Adrenal gland (tissue), 5 donors: ENCODE measurements at regions not wholly inside any gene's neighbourhood (a gene's known extent, or its start where the extent isn't known, plus 50 kb on each side); places are given as distances from the start of the nearest gene placed in this dataset.

ENCODE experiments used
- CTCF ChIP-seq, 6 experiments: fragments of 450-650 bp in 4 of 6; fragments of 200-600 bp in 2 of 6; sonication (generic) in 1 of 6; IDR thresholded peaks; 1 replicate in 5 of 6; 2 replicates in 1 of 6; pipeline versions ENCODE4 v1.5.1 to v1.8.0; 2016 to 2021; ENCODE audit warnings: antibody characterized with exemption in 6 of 6, mild to moderate bottlenecking in 2 of 6, moderate library complexity in 1 of 6
- POLR2A ChIP-seq, 2 donors: fragments of 450-650 bp; IDR thresholded peaks; one replicate each; pipeline ENCODE4 v1.6.1; 2017; ENCODE audit warnings: antibody characterized with exemption in 2 of 2, mild to moderate bottlenecking in 2 of 2, moderate library complexity in 1 of 2
- donor health status: DM: no; HTN: no; CAD: no.

- TF ChIP-seq CTCF (IDR thresholded peaks at IDR 0.05) (no peak), POLR2A (IDR thresholded peaks at IDR 0.05) (no peak)
Measured at GRCh38 chr4:38224850-38225249, 264.7 kb downstream of the PTTG2 start.
